ENCODE measurements at regions not wholly inside any gene's neighbourhood (a gene's known extent, or its start where the extent isn't known, plus 50 kb on each side); places are given as distances from the start of the nearest gene placed in this dataset.

DNA sequence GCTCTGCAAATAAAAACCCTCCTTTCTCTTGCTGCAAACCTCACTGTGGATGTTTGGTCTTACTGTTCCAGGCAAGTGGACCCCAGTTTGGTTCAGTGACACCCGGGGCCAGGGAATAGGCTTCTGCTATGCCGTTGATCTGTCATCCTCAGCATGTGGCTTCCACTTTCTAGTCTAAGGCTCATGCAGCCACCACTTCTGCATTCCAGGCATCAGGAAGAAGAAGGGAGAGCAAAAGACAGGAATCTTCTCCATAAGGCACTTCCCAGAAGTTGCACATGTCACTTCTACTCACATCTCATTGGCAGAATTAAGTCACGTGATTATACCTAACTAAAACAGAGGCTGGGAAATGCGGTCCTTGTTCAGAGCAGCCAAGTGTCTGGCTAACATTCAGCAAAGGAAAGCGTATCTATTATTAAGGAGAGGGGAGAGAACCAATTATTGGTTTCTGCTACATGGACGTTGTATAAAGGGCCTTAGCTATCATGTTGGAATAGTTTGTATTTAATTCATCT, 173.6 kb upstream of the PFN2 start:
- Mint-ChIP-seq H3K4me1 (ENCODE audit: low read depth, unreplicated experiment) (peaks cover 4% of the 10 kb centered on the region), H3K36me3 (ENCODE audit: insufficient read depth, unreplicated experiment) (no peaks in the 10 kb centered on the region), H3K4me3 (ENCODE audit: unreplicated experiment) (no peak overlapping the region), H3K27ac (ENCODE audit: unreplicated experiment) (no peak overlapping the region), H3K9me3 (ENCODE audit: unreplicated experiment) (no peaks in the 10 kb centered on the region), H3K27me3 (ENCODE audit: insufficient read depth, unreplicated experiment) (no peaks in the 10 kb centered on the region)
- Histone ChIP-seq H3K9me3 (no peaks in the 10 kb centered on the region), H3K36me3 (ENCODE audit: control insufficient read depth, insufficient read depth, low read length) (no peaks in the 10 kb centered on the region), H3K4me1 (no peaks in the 10 kb centered on the region), H3K4me3 (ENCODE audit: low read depth, low read length) (no peak overlapping the region), H3K27me3 (replicated peaks; ENCODE audit: control insufficient read depth, insufficient read depth, low read length) (no peaks in the 10 kb centered on the region; the same call in 1 of the 2 replicates)
- TF ChIP-seq, protein P1, sequence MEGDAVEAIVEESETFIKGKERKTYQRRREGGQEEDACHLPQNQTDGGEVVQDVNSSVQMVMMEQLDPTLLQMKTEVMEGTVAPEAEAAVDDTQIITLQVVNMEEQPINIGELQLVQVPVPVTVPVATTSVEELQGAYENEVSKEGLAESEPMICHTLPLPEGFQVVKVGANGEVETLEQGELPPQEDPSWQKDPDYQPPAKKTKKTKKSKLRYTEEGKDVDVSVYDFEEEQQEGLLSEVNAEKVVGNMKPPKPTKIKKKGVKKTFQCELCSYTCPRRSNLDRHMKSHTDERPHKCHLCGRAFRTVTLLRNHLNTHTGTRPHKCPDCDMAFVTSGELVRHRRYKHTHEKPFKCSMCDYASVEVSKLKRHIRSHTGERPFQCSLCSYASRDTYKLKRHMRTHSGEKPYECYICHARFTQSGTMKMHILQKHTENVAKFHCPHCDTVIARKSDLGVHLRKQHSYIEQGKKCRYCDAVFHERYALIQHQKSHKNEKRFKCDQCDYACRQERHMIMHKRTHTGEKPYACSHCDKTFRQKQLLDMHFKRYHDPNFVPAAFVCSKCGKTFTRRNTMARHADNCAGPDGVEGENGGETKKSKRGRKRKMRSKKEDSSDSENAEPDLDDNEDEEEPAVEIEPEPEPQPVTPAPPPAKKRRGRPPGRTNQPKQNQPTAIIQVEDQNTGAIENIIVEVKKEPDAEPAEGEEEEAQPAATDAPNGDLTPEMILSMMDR (IDR thresholded peaks at IDR 0.05; ENCODE audit: insufficient read depth in 1 of 2, low read depth in 1 of 2, low read length in 1 of 2, severe bottlenecking in 1 of 2, unreplicated experiment in 1 of 2) = no peak
- POLR2A ChIA-PET = no interaction called here
- intact Hi-C loops (cut with micrococcal nuclease; ENCODE audit: unreplicated experiment) = no loop called here
- CTCF ChIA-PET = no interaction called here
- no peak for DNase-seq
- BruUV-seq (replicated peaks) = no TSS peak

DNA sequence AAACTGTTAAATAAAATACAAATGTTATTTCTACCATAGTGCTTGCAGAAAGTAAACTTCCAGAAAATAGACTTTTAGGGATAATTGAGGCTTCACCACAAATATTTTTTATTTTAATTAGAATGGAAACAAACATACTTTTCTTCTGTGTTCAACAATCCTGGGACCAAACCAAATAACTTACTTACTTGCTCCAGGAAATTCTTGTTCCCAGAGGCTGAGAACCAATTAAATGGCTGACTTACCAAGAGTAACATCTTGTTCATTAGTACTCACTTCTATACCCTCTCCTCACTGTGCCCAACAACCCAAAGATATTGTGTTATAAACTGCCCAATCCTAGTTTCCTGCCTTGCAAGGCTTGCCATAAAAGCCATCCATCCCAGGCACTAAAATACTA, 172.2 kb upstream of the PFN2 start:
- no peaks in the 10 kb centered on the region for H3K4me1 ChIP-seq
- no peaks in the 10 kb centered on the region for H3K27me3 Mint-ChIP-seq (ENCODE audit: insufficient read depth, unreplicated experiment)
- CTCF ChIA-PET = no interaction called here
- POLR2A ChIA-PET = interaction anchor here (0.6 kb wide), 1 partner anchor 173 kb away, joined by 4 read pairs; no protein-coding TSS in a partner anchor
- no peaks in the 10 kb centered on the region for H3K36me3 Mint-ChIP-seq (ENCODE audit: insufficient read depth, unreplicated experiment)
- no peaks in the 10 kb centered on the region for H3K9me3 ChIP-seq
- intact Hi-C loops (cut with micrococcal nuclease; ENCODE audit: unreplicated experiment) = no loop called here
- no peaks in the 10 kb centered on the region for H3K36me3 ChIP-seq (ENCODE audit: control insufficient read depth, insufficient read depth, low read length)
- no TSS peak for BruUV-seq (replicated peaks)
- no peak overlapping the region for H3K27ac Mint-ChIP-seq (ENCODE audit: unreplicated experiment)
- no peak overlapping the region for H3K4me3 Mint-ChIP-seq (ENCODE audit: unreplicated experiment)
- no peaks in the 10 kb centered on the region; the same call in 1 of the 2 replicates for H3K27me3 ChIP-seq (replicated peaks; ENCODE audit: control insufficient read depth, insufficient read depth, low read length)
- no peaks in the 10 kb centered on the region for H3K4me1 Mint-ChIP-seq (ENCODE audit: low read depth, unreplicated experiment)
- TF ChIP-seq, protein P1 (IDR thresholded peaks at IDR 0.05; ENCODE audit: insufficient read depth in 1 of 2, low read depth in 1 of 2, low read length in 1 of 2, severe bottlenecking in 1 of 2, unreplicated experiment in 1 of 2) = no peak
- no peak overlapping the region for H3K4me3 ChIP-seq (ENCODE audit: low read depth, low read length)
- no peaks in the 10 kb centered on the region for H3K9me3 Mint-ChIP-seq (ENCODE audit: unreplicated experiment)
- no peak for DNase-seq

DNA sequence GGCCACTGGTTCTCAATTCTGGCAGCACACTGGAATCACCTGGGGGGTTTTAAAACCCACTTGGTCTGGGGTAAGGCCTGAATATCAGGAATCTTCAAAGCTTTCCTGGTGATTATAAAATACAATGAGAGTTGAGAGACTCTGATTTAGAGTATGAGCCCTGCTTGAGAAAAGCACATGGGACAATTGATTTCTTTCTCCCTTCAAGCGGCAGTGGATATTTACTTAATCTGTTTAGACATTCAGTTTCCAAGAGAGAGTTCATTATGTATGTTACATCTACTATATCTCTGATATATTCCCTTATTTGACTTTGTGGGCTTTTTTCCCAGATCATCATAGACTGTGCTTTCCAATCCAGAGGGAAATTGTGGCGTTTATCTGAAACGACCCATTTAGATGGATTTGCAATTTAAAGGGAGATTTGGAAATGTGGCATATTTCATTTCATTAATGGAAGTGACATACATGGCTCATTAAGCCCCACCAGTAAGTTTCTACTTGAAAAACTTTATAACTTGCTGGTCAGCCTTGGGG, 171.2 kb upstream of the PFN2 start:
- Mint-ChIP-seq H3K27me3 (ENCODE audit: insufficient read depth, unreplicated experiment) (peaks cover 6% of the 10 kb centered on the region), H3K9me3 (ENCODE audit: unreplicated experiment) (no peaks in the 10 kb centered on the region), H3K27ac (ENCODE audit: unreplicated experiment) (no peak overlapping the region), H3K36me3 (ENCODE audit: insufficient read depth, unreplicated experiment) (no peaks in the 10 kb centered on the region), H3K4me3 (ENCODE audit: unreplicated experiment) (no peak overlapping the region), H3K4me1 (ENCODE audit: low read depth, unreplicated experiment) (no peaks in the 10 kb centered on the region)
- POLR2A ChIA-PET = no interaction called here
- H3K27me3 ChIP-seq (replicated peaks; ENCODE audit: control insufficient read depth, insufficient read depth, low read length) = no peaks in the 10 kb centered on the region
- no peaks in the 10 kb centered on the region for H3K36me3 ChIP-seq (ENCODE audit: control insufficient read depth, insufficient read depth, low read length)
- CTCF ChIA-PET = no interaction called here
- DNase-seq = no peak
- no peaks in the 10 kb centered on the region for H3K4me1 ChIP-seq
- intact Hi-C loops (cut with micrococcal nuclease; ENCODE audit: unreplicated experiment) = no loop called here
- H3K4me3 ChIP-seq (ENCODE audit: low read depth, low read length) = no peak overlapping the region
- H3K9me3 ChIP-seq = no peaks in the 10 kb centered on the region
- TF ChIP-seq, protein P1 (IDR thresholded peaks at IDR 0.05; ENCODE audit: insufficient read depth in 1 of 2, low read depth in 1 of 2, low read length in 1 of 2, severe bottlenecking in 1 of 2, unreplicated experiment in 1 of 2) = no peak
- BruUV-seq (replicated peaks) = no TSS peak
